GM19238 (cell line): ENCODE measurements at regions not wholly inside any gene's neighbourhood (a gene's known extent, or its start where the extent isn't known, plus 50 kb on each side); places are given as distances from the start of the nearest gene placed in this dataset.

Experiments
- DNase-seq: peaks from one replicate; pipeline ENCODE4 v3.0.0; 2011; ENCODE audit warnings: low spot score; ENCODE audit not compliant: insufficient read length

GRCh38 chr17:69605571-69605970 is 191.1 kb downstream of the MAP2K6 start:
- DNase-seq = no peak

- DNase-seq = no peak
Measured at GRCh38 chr17:69606142-69606800, 191.8 kb downstream of the MAP2K6 start.

GRCh38 chr17:69607162-69607834 is 192.8 kb downstream of the MAP2K6 start:
- DNase-seq = peak; percentile 30

GRCh38 chr17:69608141-69608540 is 193.6 kb downstream of the MAP2K6 start:
- no peak for DNase-seq

- DNase-seq = no peak
Measured at GRCh38 chr17:69608808-69609472, 194.4 kb downstream of the MAP2K6 start.

- DNase-seq = no peak
Measured at GRCh38 chr17:69609473-69610305, 195.2 kb downstream of the MAP2K6 start.

- DNase-seq = no peak
Measured at GRCh38 chr17:69620363-69620762, 205.9 kb downstream of the MAP2K6 start.

- DNase-seq = no peak
Measured at GRCh38 chr17:69625474-69625873, 211.0 kb downstream of the MAP2K6 start.

GRCh38 chr17:69630056-69630635 is 215.6 kb downstream of the MAP2K6 start:
- DNase-seq = no peak

- DNase-seq = no peak
Measured at GRCh38 chr17:69634844-69635243, 220.3 kb downstream of the MAP2K6 start.

GRCh38 chr17:69637446-69638156 is 223.1 kb downstream of the MAP2K6 start:
- DNase-seq = no peak

GRCh38 chr17:69639096-69639495 is 224.6 kb downstream of the MAP2K6 start:
- no peak for DNase-seq

- DNase-seq = no peak
Measured at GRCh38 chr17:69640073-69640472, 225.6 kb downstream of the MAP2K6 start.

- no peak for DNase-seq
Measured at GRCh38 chr17:69643686-69644085, 229.2 kb downstream of the MAP2K6 start.

- DNase-seq = no peak
Measured at GRCh38 chr17:69646729-69647128, 232.2 kb downstream of the MAP2K6 start.

GRCh38 chr17:69650881-69651280 is 236.4 kb downstream of the MAP2K6 start:
- DNase-seq = no peak

GRCh38 chr17:69651921-69652320 is 237.4 kb downstream of the MAP2K6 start:
- DNase-seq = no peak

- no peak for DNase-seq
Measured at GRCh38 chr17:69654981-69655855, 240.7 kb downstream of the MAP2K6 start.

- no peak for DNase-seq
Measured at GRCh38 chr17:69655902-69656301, 241.4 kb downstream of the MAP2K6 start.
